Upper lobe of right lung (tissue), 1 donor: ENCODE measurements at regions not wholly inside any gene's neighbourhood (a gene's known extent, or its start where the extent isn't known, plus 50 kb on each side); places are given as distances from the start of the nearest gene placed in this dataset.

ENCODE experiments used
- ATAC-seq: fragments of 200-7000 bp; cut with Tn5 transposase; one replicate; pipeline ENCODE4 v1.9.1; 2020; ENCODE audit warnings: mild to moderate bottlenecking, moderate library complexity
- DNase-seq: peaks from one replicate; pipeline ENCODE4 v3.0.0-alpha.2; 2020
- H3K27ac ChIP-seq: fragments of 200-600 bp; one replicate; pipeline ENCODE4 v1.8.0; 2022
- H3K27me3 ChIP-seq: fragments of 200-600 bp; one replicate; pipeline ENCODE4 v1.8.0; 2022; ENCODE audit warnings: mild to moderate bottlenecking
- H3K36me3 ChIP-seq: fragments of 200-600 bp; one replicate; pipeline ENCODE4 v1.8.0; 2022
- H3K4me1 ChIP-seq: fragments of 200-600 bp; one replicate; pipeline ENCODE4 v1.8.0; 2022
- H3K4me3 ChIP-seq: fragments of 200-600 bp; one replicate; pipeline ENCODE4 v1.8.0; 2022; ENCODE audit warnings: mild to moderate bottlenecking
- H3K9me3 ChIP-seq: fragments of 200-600 bp; one replicate; pipeline ENCODE4 v1.8.0; 2022
- intact Hi-C: fragments of 100-400 bp; cut with DNase I; formaldehyde crosslinking; loops from one replicate; pipeline ENCODE4 v1.11.0; 2022
- TF ChIP-seq, protein P1 (sequence below): fragments of 200-600 bp; IDR thresholded peaks from one replicate; pipeline ENCODE4 v1.8.0; 2022; ENCODE audit warnings: antibody characterized with exemption
- donor health status: DM: no; HTN: yes; CAD: no; lungs with severe emphysema.

DNA sequence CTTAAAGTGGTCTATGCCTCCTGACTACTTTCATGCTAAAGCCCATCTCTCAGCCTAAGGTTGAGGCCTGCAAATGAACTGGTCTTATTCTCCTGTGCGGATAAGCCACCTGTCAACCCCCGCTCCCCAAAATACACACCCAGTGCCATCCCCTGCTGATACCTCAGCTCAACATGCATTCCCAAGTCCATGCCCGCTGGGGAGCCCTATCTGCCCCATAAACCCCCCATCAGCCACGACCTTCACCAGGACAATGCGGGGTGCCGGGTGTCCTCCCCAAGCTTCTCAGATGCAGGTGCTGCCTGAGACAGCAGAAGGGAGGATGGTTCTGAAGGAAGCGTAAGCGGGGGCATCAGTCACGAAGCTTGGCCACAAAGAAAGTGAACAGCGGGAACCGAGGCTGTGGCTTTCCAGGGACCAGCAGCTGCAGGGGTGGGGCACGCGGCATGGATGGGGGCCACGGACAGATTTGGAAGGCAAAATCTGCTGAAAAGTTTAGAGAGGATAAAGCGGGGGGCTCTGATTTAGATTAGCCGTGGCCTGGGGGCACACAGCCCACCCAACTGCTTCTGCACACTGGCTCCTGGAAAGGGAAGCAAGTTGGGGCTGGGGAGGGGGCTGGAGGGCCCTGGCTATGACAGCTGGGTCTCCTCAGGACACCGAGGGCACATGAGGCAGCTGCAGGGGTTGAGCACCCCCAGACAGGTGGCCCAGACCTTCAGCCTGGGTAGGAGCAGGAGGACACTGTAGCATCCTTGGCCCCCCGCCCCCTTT, 1391.9 kb downstream of the TBC1D22A start:
- no peaks in the 10 kb centered on the region for H3K36me3 ChIP-seq
- ATAC-seq (no peak), DNase-seq (no peak)
- no peaks in the 10 kb centered on the region for H3K4me1 ChIP-seq
- no peaks in the 10 kb centered on the region for H3K27me3 ChIP-seq
- no peak overlapping the region for H3K4me3 ChIP-seq
- H3K27ac ChIP-seq = no peak overlapping the region
- TF ChIP-seq, protein P1, sequence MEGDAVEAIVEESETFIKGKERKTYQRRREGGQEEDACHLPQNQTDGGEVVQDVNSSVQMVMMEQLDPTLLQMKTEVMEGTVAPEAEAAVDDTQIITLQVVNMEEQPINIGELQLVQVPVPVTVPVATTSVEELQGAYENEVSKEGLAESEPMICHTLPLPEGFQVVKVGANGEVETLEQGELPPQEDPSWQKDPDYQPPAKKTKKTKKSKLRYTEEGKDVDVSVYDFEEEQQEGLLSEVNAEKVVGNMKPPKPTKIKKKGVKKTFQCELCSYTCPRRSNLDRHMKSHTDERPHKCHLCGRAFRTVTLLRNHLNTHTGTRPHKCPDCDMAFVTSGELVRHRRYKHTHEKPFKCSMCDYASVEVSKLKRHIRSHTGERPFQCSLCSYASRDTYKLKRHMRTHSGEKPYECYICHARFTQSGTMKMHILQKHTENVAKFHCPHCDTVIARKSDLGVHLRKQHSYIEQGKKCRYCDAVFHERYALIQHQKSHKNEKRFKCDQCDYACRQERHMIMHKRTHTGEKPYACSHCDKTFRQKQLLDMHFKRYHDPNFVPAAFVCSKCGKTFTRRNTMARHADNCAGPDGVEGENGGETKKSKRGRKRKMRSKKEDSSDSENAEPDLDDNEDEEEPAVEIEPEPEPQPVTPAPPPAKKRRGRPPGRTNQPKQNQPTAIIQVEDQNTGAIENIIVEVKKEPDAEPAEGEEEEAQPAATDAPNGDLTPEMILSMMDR = no peak
- intact Hi-C loops = no loop called here
- H3K9me3 ChIP-seq = no peaks in the 10 kb centered on the region

DNA sequence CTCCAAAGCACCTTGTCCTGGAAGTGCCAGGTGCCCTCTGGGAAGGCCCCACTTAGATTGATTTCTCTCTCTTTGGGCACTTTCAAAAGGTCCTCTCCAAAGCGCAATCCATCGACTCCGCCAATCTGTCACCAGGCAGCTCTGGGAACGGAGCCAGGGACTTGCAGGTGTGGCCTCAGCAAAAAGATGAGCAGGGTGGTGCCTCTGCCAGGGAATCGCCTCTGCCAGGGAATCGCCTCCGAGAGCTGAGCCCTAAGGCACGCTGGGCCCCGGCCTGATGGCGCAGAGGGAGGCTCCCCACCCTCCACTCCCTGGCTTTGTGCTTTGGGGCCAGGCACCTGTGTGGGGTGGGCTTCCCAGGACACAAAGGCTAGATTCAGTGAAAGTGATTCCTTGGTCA, 1391.3 kb downstream of the TBC1D22A start:
- Histone ChIP-seq H3K27me3 (no peaks in the 10 kb centered on the region), H3K4me3 (no peak overlapping the region), H3K36me3 (no peaks in the 10 kb centered on the region), H3K4me1 (no peaks in the 10 kb centered on the region), H3K9me3 (no peaks in the 10 kb centered on the region), H3K27ac (no peak overlapping the region)
- DNase-seq (no peak), ATAC-seq (no peak)
- intact Hi-C loops = no loop called here
- TF ChIP-seq, protein P1 = no peak

DNA sequence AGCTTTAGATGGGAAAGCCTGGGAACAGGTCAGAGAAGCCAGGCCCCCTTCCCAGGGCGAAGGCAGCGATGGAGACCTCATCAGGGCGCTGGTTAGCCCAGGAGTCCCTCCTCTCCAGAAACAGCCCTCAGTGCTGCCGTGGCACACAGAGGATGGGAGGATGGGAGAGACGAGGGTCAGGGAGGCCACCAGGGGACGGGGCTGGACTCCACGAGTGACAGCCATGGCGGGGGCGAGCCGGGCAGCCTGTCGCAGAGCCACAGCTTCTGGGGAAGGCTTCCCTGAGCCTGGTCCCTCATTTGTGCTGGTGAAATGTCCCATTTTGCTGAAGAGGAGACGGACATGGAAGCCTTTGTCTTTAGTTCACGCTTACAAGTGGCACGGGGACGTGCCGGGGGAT, 1390.5 kb downstream of the TBC1D22A start:
- Histone ChIP-seq H3K27ac (no peak overlapping the region), H3K9me3 (no peaks in the 10 kb centered on the region), H3K4me3 (no peak overlapping the region), H3K27me3 (no peaks in the 10 kb centered on the region), H3K4me1 (no peaks in the 10 kb centered on the region), H3K36me3 (no peaks in the 10 kb centered on the region)
- no peak for DNase-seq
- intact Hi-C loops = no loop called here
- ATAC-seq = no peak
- TF ChIP-seq, protein P1 = no peak

DNA sequence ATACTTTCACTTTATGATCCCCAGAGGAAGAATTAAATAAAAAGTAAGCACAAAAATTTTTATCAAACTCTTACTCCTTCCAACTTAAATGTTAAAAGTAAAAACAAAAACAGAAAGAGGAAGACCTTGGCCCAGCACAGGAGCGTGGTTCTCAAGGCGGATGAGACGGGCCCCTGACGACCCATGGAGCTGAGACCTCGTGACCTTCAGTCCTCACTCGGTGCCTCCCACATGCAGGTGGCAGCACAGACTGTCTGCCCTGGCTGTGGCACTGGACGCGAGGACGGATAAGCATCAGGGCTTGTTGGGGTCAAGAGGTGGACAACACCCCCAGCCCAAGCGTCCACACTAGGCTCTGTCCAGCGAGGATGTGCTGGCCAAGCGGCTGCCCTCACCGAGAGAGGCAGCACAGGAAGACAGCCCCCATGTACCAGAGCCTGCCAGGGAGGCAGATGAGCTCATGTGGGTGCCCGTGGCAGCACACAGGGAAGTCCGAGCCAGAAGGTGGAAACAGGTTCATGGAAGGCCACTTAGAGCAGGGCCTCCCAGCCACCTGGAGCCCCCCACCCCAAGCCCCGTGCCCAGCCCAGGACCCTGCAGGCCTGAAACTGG, 1389.8 kb downstream of the TBC1D22A start:
- DNase-seq (no peak), ATAC-seq (no peak)
- no peaks in the 10 kb centered on the region for H3K9me3 ChIP-seq
- H3K27me3 ChIP-seq = no peaks in the 10 kb centered on the region
- H3K36me3 ChIP-seq = no peaks in the 10 kb centered on the region
- intact Hi-C loops = no loop called here
- TF ChIP-seq, protein P1 = no peak
- no peaks in the 10 kb centered on the region for H3K4me1 ChIP-seq
- H3K4me3 ChIP-seq = no peak overlapping the region
- H3K27ac ChIP-seq = no peak overlapping the region

DNA sequence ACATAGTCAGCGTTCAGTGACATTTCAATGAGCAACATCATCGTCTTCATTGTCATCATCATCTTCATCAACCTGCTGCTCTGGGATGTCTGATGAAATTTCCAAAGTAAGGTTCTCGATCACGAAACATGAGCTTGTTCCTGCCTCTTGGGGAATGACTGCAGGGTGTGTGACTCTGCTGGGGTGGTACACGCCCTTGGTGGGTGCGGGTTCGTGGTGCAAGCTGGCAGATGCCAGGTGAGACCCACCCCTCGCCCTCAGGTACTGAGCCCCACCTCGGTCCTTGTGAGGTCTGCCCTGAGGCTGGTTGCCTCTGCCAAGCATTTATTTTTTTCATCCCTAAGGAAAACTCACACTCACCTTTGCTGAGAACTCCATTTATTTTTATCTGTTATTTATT, 1389.2 kb downstream of the TBC1D22A start:
- no peak overlapping the region for H3K27ac ChIP-seq
- intact Hi-C loops = no loop called here
- TF ChIP-seq, protein P1 = no peak
- no peak overlapping the region for H3K4me3 ChIP-seq
- no peaks in the 10 kb centered on the region for H3K36me3 ChIP-seq
- no peak for DNase-seq
- no peaks in the 10 kb centered on the region for H3K9me3 ChIP-seq
- H3K27me3 ChIP-seq = no peaks in the 10 kb centered on the region
- no peaks in the 10 kb centered on the region for H3K4me1 ChIP-seq
- ATAC-seq = no peak
